H9 (cell line): ENCODE measurements at regions not wholly inside any gene's neighbourhood (a gene's known extent, or its start where the extent isn't known, plus 50 kb on each side); places are given as distances from the start of the nearest gene placed in this dataset.
A peak's percentile ranks its signal among the peaks of the same experiment; 100 is the strongest.

Source experiments
- DNase-seq: peaks from one replicate; pipeline ENCODE4 v3.0.0-alpha.2; 2017
- H2AFZ ChIP-seq: one replicate; pipeline ENCODE4 v1.6.1; 2013; ENCODE audit warnings: mild to moderate bottlenecking, low read length, control low read depth, moderate library complexity
- H2AK5ac ChIP-seq: 2 replicates; pipeline ENCODE4 v1.6.1; 2013; ENCODE audit warnings: low read length, control low read depth, mixed read lengths; ENCODE audit not compliant: insufficient read length
- H2BK120ac ChIP-seq: one replicate; pipeline ENCODE4 v1.6.1; 2013; ENCODE audit warnings: low read depth, mild to moderate bottlenecking, low read length, control low read depth, inconsistent platforms; ENCODE audit not compliant: poor library complexity, severe bottlenecking
- H2BK12ac ChIP-seq: 2 replicates; pipeline ENCODE4 v1.6.1; 2013; ENCODE audit warnings: low read length, control low read depth, mixed read lengths, low read depth; ENCODE audit not compliant: insufficient read length
- H2BK15ac ChIP-seq: 2 replicates; pipeline ENCODE4 v1.6.1; 2013; ENCODE audit warnings: low read depth, low read length, control low read depth
- H2BK20ac ChIP-seq: one replicate; pipeline ENCODE4 v1.6.1; 2013; ENCODE audit warnings: low read depth, mild to moderate bottlenecking, low read length, control low read depth, inconsistent platforms; ENCODE audit not compliant: poor library complexity, severe bottlenecking
- H2BK5ac ChIP-seq: 2 replicates; pipeline ENCODE4 v1.6.1; 2013; ENCODE audit warnings: low read length, control low read depth, mixed read lengths; ENCODE audit not compliant: insufficient read length
- H3K14ac ChIP-seq: 2 replicates; pipeline ENCODE4 v1.6.1; 2013; ENCODE audit warnings: low read length, control low read depth; ENCODE audit not compliant: insufficient read depth
- H3K18ac ChIP-seq: 2 replicates; pipeline ENCODE4 v1.6.1; 2013; ENCODE audit warnings: low read depth, mild to moderate bottlenecking, mixed read lengths, low read length, control low read depth; ENCODE audit not compliant: insufficient read length
- H3K23ac ChIP-seq: 2 replicates; pipeline ENCODE4 v1.6.1; 2013; ENCODE audit warnings: low read length, control low read depth, mixed read lengths, low read depth; ENCODE audit not compliant: insufficient read length
- H3K23me2 ChIP-seq: 2 replicates; pipeline ENCODE4 v1.6.1; 2013; ENCODE audit warnings: low read depth, mild to moderate bottlenecking, mixed read lengths, low read length, control low read depth; ENCODE audit not compliant: insufficient read length, poor library complexity, severe bottlenecking
- H3K27ac ChIP-seq: 2 replicates; pipeline ENCODE4 v1.5.1; 2013; ENCODE audit warnings: low read length, control low read depth, mixed read lengths, low read depth; ENCODE audit not compliant: insufficient read length
- H3K27me3 ChIP-seq: 2 replicates; pipeline ENCODE4 v1.6.1; 2013; ENCODE audit warnings: low read length, control low read depth, inconsistent platforms; ENCODE audit not compliant: insufficient read depth
- H3K4ac ChIP-seq: 2 replicates; pipeline ENCODE4 v1.6.1; 2013; ENCODE audit warnings: low read depth, mild to moderate bottlenecking, control low read depth, inconsistent platforms, low read length, moderate library complexity
- H3K4me1 ChIP-seq: 2 replicates; pipeline ENCODE4 v1.6.1; 2013; ENCODE audit warnings: low read length, control low read depth, inconsistent platforms; ENCODE audit not compliant: insufficient read depth
- H3K4me2 ChIP-seq: 2 replicates; pipeline ENCODE4 v1.6.1; 2013; ENCODE audit warnings: low read length, control low read depth, mixed read lengths; ENCODE audit not compliant: insufficient read length, insufficient read depth
- H3K56ac ChIP-seq: 2 replicates; pipeline ENCODE4 v1.6.1; 2013; ENCODE audit warnings: low read depth, mild to moderate bottlenecking, mixed read lengths, low read length, control low read depth; ENCODE audit not compliant: insufficient read length
- H3K79me1 ChIP-seq: 2 replicates; pipeline ENCODE4 v1.6.1; 2013; ENCODE audit warnings: low read depth, mild to moderate bottlenecking, moderate library complexity, low read length, control low read depth, inconsistent platforms; ENCODE audit not compliant: insufficient read depth, poor library complexity, severe bottlenecking
- H3K79me2 ChIP-seq: 2 replicates; pipeline ENCODE4 v1.6.1; 2013; ENCODE audit warnings: low read length, control low read depth, inconsistent platforms; ENCODE audit not compliant: insufficient read depth
- H3K9ac ChIP-seq: 2 replicates; pipeline ENCODE4 v1.6.1; 2013; ENCODE audit warnings: low read length, control low read depth, mixed read lengths; ENCODE audit not compliant: insufficient read length; ENCODE audit errors: extremely low read depth
- H3K9me3 ChIP-seq: one replicate; pipeline ENCODE4 v1.6.1; 2013; ENCODE audit warnings: low read depth, low read length, inconsistent platforms; ENCODE audit not compliant: control insufficient read depth
- H3T11ph ChIP-seq: one replicate; pipeline ENCODE4 v1.6.1; 2013; ENCODE audit warnings: mild to moderate bottlenecking, low read length, control low read depth, inconsistent platforms
- H4K20me1 ChIP-seq: one replicate; pipeline ENCODE4 v1.6.1; 2013; ENCODE audit not compliant: control insufficient read depth, insufficient read length, insufficient read depth
- H4K5ac ChIP-seq: 2 replicates; pipeline ENCODE4 v1.6.1; 2013; ENCODE audit warnings: low read depth, mild to moderate bottlenecking, mixed read lengths, low read length, control low read depth; ENCODE audit not compliant: insufficient read length
- H4K8ac ChIP-seq: replicated peaks from 2 replicates; pipeline ENCODE4 v1.6.1; 2013; ENCODE audit warnings: low read length, control low read depth, mixed read lengths, low read depth; ENCODE audit not compliant: insufficient read length
- H4K91ac ChIP-seq: 2 replicates; pipeline ENCODE4 v1.6.1; 2013; ENCODE audit warnings: low read depth, mild to moderate bottlenecking, moderate library complexity, mixed read lengths, low read length, control low read depth; ENCODE audit not compliant: insufficient read length
- H3K27ac Mint-ChIP-seq, 3 experiments: 2 replicates in 2 of 3; 3 replicates in 1 of 3; pipeline ENCODE4 v1.8.0; 2020 to 2021; ENCODE audit warnings: mixed read lengths in 3 of 3, mild to moderate bottlenecking in 1 of 3, moderate library complexity in 1 of 3
- H3K27me3 Mint-ChIP-seq: 2 replicates; pipeline ENCODE4 v1.8.0; 2021; ENCODE audit warnings: low read depth, mild to moderate bottlenecking, moderate library complexity, mixed read lengths
- H3K36me3 Mint-ChIP-seq, 3 experiments: 2 replicates in 2 of 3; 3 replicates in 1 of 3; pipeline ENCODE4 v1.8.0; 2020 to 2021; ENCODE audit warnings: low read depth in 3 of 3, mixed read lengths in 3 of 3; ENCODE audit not compliant: insufficient read depth in 1 of 3
- H3K4me1 Mint-ChIP-seq, 2 experiments: 2 replicates each; pipeline ENCODE4 v1.8.0; 2020; ENCODE audit warnings: mixed read lengths in 2 of 2
- H3K4me3 Mint-ChIP-seq, 2 experiments: 2 replicates in 1 of 2; 3 replicates in 1 of 2; pipeline ENCODE4 v1.8.0; 2020 to 2021; ENCODE audit warnings: mild to moderate bottlenecking in 2 of 2, mixed read lengths in 2 of 2, moderate library complexity in 1 of 2
- H3K9me3 Mint-ChIP-seq, 2 experiments: 2 replicates in 1 of 2; 3 replicates in 1 of 2; pipeline ENCODE4 v1.8.0; 2020; ENCODE audit warnings: mild to moderate bottlenecking in 2 of 2, mixed read lengths in 2 of 2, moderate library complexity in 1 of 2
- CTCF ChIP-seq: fragments of 200-600 bp; sonication (generic); conservative IDR thresholded peaks from 3 replicates; pipeline ENCODE4 v1.8.0; 2021; ENCODE audit warnings: antibody characterized with exemption, mild to moderate bottlenecking
- WGBS: extraction: QIAGEN DNeasy Blood & Tissue Kit; methylation state at CpG from one replicate; pipeline ENCODE4 v1.1.7; 2013; ENCODE audit warnings: missing lambda C conversion rate, low lambda C conversion rate, mixed read lengths; ENCODE audit not compliant: insufficient read length; ENCODE audit errors: extremely low coverage; 5-methylcytosine and 5-hydroxymethylcytosine counted together

- Histone ChIP-seq H2BK5ac (no peak overlapping the region), H3K4ac (no peak overlapping the region), H3K18ac (no peak overlapping the region), H4K5ac (no peak overlapping the region), H4K20me1 (no peaks in the 10 kb centered on the region), H2AK5ac (no peak overlapping the region), H3K79me2 (no peaks in the 10 kb centered on the region), H3K14ac (no peak overlapping the region; the same call in 1 of the 2 replicates), H3K56ac (no peak overlapping the region), H2BK12ac (no peak overlapping the region), H3K4me1 (no peaks in the 10 kb centered on the region), H2BK120ac (no peak overlapping the region), H3K27ac (no peak overlapping the region), H3K79me1 (no peaks in the 10 kb centered on the region), H3K23ac (no peak overlapping the region), H3K23me2 (no peaks in the 10 kb centered on the region), H3K27me3 (no peaks in the 10 kb centered on the region), H3K9ac (no peak overlapping the region), H4K91ac (no peak overlapping the region), H4K8ac (no peak overlapping the region), H3K4me2 (no peak overlapping the region), H2BK15ac (no peak overlapping the region), H3K9me3 (no peaks in the 10 kb centered on the region), H2AFZ (no peak overlapping the region), H3T11ph (no peak overlapping the region), H2BK20ac (no peak overlapping the region)
- TF ChIP-seq CTCF = no peak
- no peak overlapping the region for H3K4me3 Mint-ChIP-seq
- no peak overlapping the region for H3K27ac Mint-ChIP-seq
- peak; percentile 17 for DNase-seq
- H3K9me3 Mint-ChIP-seq = no peaks in the 10 kb centered on the region
- H3K27me3 Mint-ChIP-seq = no peaks in the 10 kb centered on the region; the same call in 1 of the 2 replicates
- H3K4me1 Mint-ChIP-seq = peaks cover 5 to 10% of the 10 kb centered on the region in 2 experiments
- no peaks in the 10 kb centered on the region for H3K36me3 Mint-ChIP-seq
- WGBS = no CpG with 5 or more reads among the region's 13 CpGs
These were observed 277.2 kb upstream of the HS6ST1 start for GRCh38 chr2:128595763-128596395.
